GM12875 (cell line): ENCODE measurements at regions not wholly inside any gene's neighbourhood (a gene's known extent, or its start where the extent isn't known, plus 50 kb on each side); places are given as distances from the start of the nearest gene placed in this dataset.

Experiments used
- H3K4me3 ChIP-seq: one replicate; pipeline ENCODE4 v1.5.1; 2011; ENCODE audit warnings: low read depth, low read length, control low read depth
- CTCF ChIP-seq: IDR thresholded peaks from 2 replicates; pipeline ENCODE4 v1.5.1; 2011; ENCODE audit warnings: low read depth, mild to moderate bottlenecking, control low read depth, inconsistent platforms, low read length, moderate library complexity, borderline replicate concordance; ENCODE audit not compliant: insufficient read depth

DNA sequence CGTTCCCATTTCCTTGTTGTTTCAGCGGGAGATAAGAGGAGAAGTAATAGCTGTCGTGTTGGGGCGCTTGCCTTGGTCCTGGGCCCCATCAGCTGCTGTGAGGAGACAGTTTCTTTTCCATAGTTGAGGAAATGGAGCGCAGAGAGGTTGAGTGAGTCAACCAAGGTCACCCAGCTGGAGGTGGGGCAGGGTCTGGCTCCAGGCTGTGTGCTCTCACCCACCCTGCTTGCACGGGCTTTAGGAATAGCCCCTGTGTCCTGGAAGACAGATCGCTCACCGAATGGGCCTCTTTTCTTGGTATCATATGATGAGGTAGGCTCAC, 165.7 kb upstream of the RTL1 start:
- TF ChIP-seq CTCF = no peak
- no peak overlapping the region for H3K4me3 ChIP-seq

DNA sequence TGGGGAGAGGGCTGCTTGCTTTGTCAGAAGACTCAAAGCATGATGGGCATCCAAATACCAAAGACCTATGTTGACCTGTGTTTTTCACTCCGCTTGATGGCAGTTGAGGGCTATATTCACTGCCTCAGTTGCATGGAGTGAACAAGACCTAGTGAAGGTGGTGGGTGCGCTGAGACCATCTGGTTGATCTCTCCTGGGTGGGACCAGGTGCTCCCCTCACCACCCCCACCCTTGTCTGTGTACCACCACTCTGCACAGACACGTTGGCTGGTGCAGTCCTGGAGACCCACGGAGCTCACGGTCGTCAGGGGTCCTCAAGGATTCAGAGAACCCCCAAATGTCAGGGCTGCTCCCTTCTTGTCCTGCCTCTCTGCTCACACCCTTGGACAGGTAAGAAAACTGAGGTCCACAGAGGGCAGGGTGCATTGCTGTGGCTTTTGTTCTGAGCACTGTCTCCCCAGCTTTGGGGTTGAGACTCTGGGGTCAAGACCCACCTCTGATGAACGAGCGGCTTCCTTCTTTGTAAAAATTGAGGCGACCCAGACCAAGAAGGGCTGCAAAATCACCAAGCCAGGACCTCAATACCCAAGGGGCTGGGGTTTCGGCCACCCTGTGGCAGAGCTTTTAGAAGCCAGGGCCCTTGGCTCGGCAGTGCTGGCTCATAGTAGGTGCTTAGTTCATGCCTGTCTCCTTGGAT, 166.3 kb upstream of the RTL1 start:
- H3K4me3 ChIP-seq = no peak overlapping the region
- TF ChIP-seq CTCF = no peak

- no peak for TF ChIP-seq CTCF
- no peak overlapping the region for H3K4me3 ChIP-seq
Measured at GRCh38 chr14:101070540-101071492, 167.3 kb upstream of the RTL1 start.

GRCh38 chr14:101071493-101071906, 168.0 kb upstream of the RTL1 start:
- TF ChIP-seq CTCF = no peak
- H3K4me3 ChIP-seq = no peak overlapping the region

DNA sequence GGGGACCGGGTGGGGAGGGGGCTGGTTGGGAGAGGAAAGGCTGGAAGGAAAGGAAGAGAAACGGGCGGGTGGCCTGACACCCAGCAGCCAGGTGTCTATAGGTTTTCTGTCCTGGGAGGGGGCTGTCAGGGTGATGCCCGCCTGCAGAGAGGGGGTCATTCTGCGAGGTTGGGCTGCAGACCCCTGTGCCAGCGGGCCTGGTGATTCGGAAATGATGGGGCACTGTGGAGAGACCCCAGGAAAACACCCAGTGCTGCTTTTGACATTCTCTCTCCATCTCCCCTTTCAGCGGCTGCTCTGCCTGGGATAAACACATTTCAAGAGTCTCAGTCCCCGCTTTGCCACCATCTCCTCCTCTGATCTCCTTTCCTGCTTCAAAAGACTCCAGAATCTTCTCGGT, 168.5 kb upstream of the RTL1 start:
- H3K4me3 ChIP-seq = no peak overlapping the region
- no peak for TF ChIP-seq CTCF

DNA sequence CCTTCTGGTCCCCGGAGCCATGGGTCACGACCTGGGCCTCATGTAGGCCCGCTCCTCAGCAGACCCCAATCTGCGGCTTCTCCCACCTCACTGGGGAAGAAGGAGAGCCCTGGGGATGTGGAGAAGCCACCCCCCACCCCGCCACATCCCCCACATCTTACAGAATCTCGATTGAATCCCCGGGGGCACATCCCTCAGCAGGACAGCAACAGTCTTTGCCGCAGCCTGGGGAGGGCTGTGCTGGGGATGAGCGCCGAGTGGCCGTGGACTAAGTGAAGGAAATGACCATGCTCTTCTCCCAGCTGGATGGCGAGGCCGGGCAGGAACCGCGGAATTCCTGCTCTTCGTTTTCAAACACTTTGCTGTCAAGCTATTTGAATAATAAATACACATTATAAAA, 169.0 kb upstream of the RTL1 start:
- TF ChIP-seq CTCF = no peak
- H3K4me3 ChIP-seq = no peak overlapping the region
